NCI-H748 (cell line): ENCODE measurements at regions not wholly inside any gene's neighbourhood (a gene's known extent, or its start where the extent isn't known, plus 50 kb on each side); places are given as distances from the start of the nearest gene placed in this dataset.

Experiments used
- DNase-seq: peaks from one replicate; lab custom pipeline; 2025; ENCODE audit not compliant: unreplicated experiment; lab: John Stamatoyannopoulos, UW

- DNase-seq, result no peak
Observed at GRCh38 chrX:23223169-23223568, 111.5 kb upstream of the PTCHD1 start.

GRCh38 chrX:23228454-23228853 lies 106.2 kb upstream of the PTCHD1 start:
- no peak for DNase-seq

- no peak for DNase-seq
Observed at GRCh38 chrX:23228950-23229448, 105.7 kb upstream of the PTCHD1 start.

- DNase-seq, result no peak
Observed at GRCh38 chrX:23235051-23235450, 99.6 kb upstream of the PTCHD1 start.

- DNase-seq, result no peak
Observed at GRCh38 chrX:23246001-23246400, 88.6 kb upstream of the PTCHD1 start.

GRCh38 chrX:23248187-23248586 lies 86.5 kb upstream of the PTCHD1 start:
- no peak for DNase-seq

GRCh38 chrX:23251043-23251442 lies 83.6 kb upstream of the PTCHD1 start:
- DNase-seq, result no peak

- peak; percentile 16 for DNase-seq
Observed at GRCh38 chrX:23263892-23264291, 70.8 kb upstream of the PTCHD1 start.

GRCh38 chrX:23269923-23270322 lies 64.7 kb upstream of the PTCHD1 start:
- DNase-seq, result no peak

GRCh38 chrX:23271026-23271425 lies 63.6 kb upstream of the PTCHD1 start:
- no peak for DNase-seq

- DNase-seq, result peak; percentile 51
Observed at GRCh38 chrX:23276475-23276874, 58.2 kb upstream of the PTCHD1 start.
